GM19452 (cell line): ENCODE measurements at regions not wholly inside any gene's neighbourhood (a gene's known extent, or its start where the extent isn't known, plus 50 kb on each side); places are given as distances from the start of the nearest gene placed in this dataset.

Experiments used
- ATAC-seq: cut with Tn5 transposase; IDR thresholded peaks from one replicate; pipeline ENCODE4 v1.9.1; 2021; ENCODE audit not compliant: unreplicated experiment

DNA sequence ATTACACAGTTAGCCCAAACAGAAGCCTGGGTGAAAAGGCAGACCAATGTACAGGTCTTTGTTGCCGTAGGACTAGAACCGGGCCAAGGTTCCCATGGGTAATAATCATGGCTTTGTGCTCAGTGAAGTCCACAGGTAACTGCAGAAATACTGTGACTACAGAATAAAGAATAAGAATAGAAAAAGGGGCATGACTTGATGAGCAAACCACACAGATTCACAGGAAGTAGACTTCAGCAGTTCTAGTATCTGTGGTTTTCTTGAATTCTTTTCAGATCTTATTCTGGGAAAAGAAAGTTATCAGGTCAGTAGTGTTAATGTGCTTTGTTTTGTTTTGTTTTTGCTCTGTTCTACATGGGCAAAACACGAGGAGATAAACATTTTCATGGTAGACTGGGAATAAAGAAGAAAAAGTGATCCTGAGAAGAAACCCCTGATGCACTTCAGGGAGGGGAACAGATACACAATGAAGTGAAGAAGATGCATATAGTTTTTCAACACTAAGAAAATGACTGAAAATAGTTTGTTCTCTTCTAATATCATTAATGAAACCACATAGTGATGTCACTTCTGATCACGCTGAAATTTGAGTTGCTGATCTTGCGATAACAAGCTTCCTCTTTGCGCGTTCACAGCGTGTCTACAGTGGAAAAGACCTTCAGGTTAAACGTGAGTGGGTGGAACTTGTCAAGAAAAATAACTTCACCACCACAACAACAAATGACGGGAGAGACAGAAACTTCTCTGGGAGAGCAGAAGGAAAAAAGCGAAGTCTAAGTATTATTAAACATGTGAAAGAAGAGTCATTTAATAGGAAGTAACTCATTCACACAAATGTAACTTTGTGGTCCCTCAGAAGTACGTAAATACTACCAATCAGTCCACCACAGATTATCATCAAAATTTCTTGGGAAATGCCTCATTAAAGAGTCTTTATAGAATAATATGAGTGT is 315.8 kb upstream of the SATB1 start:
- ATAC-seq: peak; percentile 89

DNA sequence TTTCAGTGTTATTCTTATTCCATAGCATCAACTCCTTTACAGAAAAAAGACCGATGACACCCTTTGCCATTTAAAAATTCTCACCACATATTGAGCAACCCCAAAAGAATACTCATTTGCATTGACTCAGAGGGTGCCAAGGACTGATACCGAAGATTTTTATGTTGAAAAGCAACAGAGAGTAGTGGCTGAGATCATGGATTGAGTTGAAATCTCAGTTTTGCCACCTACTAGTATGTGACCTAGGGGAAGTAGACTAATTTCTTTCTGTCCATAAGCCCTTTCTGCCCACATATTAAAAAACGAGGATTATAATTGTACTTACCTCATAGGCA is 313.9 kb upstream of the SATB1 start:
- ATAC-seq: no peak

DNA sequence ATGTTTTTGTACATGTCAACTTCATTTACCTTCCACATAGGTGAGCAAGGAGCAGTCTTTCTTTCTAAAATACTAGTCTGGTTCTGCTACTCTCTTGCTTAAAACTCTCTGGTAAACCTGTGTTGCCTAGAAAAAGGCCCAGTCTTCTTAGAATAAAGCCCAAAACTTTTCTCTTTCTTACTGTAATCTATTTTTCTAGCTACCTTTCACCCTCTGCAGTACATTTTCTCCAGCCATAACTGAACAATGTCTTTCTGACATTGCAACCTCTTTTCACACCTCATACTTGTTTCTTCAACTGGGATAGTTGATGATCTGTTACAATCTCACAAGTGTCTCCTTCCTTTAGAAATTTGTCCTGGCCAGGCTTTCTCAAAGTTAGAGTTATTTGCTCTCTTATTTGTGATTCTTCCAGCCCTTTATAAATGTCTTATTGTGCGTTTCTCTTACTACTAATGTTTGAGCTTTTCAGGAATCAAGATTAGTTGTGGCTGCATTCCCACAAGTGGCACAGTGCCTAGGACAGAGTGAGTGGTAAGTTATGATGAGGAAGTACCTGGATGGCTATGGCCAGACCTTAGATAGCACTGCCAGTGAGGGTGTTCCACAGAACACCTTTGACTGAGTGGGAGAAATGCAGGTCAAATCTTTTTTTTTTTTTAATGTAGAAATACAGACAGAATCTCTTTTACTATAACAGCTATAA is 313.4 kb upstream of the SATB1 start:
- no peak for ATAC-seq

DNA sequence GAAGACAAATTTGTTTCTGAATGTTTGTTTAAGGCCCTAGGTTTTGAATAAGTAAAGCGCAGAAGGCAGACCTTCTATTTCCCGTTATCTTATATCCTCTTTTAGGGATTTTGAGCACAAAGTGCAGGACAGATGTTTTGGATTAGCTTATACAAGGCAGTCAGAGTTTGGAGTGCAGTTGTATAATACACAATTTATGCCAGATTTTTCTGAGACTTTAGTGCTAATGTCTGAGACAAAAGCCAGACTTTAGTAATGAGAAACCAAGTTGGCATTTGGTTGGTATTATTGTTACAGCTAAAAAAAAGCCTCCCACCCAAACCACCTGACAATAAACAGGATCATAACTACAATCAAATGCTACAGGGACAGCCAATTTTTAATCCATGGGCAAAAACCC is 309.9 kb upstream of the SATB1 start:
- no peak for ATAC-seq

DNA sequence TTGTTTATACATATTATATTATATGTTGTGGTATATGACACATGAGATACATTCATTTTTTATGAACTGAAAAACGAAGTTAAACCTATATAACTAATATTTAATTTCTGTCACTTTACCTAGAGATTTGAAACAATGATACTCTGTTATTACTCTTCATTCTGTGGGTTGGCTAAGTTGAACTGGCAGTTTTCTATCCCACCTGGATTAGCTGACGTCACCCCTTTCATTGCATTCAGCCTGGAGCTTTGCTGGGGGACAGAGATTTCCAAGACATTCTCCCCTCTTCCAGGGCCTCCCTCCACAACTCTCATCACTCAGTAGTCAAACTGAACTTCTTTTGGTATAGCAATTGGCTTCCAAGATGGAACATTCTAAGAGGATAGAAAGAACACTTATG is 309.2 kb upstream of the SATB1 start:
- ATAC-seq: no peak

DNA sequence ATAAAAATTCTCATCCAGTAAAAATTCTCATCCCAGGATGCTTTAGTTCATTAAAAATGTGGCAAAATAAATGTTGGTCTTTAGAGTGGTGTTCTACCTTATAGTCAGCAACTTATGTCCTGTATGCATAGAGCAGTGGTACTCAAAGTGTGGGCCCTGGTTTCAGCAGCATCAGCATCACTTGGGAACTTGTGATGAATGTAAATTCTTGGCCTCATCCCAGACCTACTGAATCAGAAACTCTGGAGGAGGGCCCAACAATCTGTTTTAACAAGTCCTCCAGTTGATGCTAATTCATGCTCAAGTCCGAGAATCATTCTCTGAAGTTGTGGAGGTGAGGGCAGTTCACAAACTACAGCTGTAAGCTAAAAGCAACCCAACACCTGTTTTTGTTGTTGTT is 307.3 kb upstream of the SATB1 start:
- ATAC-seq: no peak

DNA sequence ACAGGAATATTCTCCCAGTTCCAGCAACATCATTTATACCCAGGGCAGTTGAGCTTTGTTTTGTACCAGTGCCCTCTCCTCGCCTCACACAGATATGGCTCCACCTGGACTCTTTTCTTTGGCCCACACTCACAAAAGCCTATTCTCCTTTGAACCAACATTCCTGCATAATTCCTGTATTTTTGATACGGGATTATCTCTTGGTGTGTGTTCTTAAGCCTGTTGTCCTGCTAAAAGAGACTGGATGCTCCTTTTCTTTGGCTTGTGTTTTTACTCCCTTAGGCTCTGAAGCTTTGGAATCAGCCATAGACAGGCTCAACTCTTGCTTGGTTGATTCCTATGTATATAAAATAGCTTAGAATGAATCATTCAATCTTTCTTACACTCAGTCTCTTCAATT is 305.4 kb upstream of the SATB1 start:
- no peak for ATAC-seq

DNA sequence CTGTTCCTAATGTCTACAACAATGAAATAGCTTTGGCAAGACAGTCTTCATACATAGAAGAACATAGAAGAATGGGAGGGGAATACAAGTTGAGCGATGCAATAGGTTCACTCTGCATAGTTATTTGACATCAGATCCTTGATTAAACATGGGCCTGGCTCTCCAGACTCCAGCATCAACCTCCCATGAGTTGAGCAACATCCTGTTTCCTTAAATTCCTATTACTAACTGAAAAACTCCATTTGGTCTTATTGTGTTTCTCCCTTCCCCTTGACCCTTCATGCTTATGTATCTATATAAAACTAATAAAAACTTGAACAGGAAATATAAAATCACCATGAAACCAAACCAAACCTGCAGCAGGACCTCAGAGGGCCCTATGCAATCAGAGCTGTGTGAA is 304.5 kb upstream of the SATB1 start:
- ATAC-seq: no peak

DNA sequence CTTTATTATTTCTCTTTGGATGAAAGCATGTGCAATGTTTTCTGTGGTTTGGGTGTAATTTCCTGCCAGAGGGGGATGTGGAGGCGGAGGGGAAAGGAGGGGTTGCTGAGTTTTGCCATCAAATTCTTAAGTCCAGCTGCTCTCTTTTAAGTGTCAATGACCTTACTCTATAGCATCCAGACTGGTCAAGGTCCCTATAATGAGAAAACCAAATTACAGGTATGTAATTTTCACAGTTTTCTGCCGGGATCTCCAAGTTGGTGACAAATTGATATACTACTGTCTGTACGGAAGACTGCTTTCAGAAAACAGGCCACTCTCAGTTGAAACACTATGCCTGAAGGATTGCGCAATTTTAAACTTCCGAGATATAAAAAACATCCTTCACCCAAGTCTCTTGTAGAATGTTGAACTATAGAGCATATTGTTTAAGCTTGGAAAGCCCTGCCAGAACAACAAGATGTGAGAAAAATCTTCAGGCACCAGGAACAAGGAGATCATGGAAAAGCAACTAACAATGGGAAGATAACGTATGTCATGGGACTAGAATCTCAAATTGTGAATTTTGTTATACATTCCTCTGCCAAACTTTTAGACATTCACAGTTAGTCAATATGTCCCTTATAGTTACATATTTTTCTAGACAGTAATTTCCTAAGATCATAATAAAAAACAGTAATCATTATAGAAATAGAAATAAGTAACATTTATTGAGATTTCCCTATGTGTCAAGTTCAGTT is 300.7 kb upstream of the SATB1 start:
- ATAC-seq: no peak

DNA sequence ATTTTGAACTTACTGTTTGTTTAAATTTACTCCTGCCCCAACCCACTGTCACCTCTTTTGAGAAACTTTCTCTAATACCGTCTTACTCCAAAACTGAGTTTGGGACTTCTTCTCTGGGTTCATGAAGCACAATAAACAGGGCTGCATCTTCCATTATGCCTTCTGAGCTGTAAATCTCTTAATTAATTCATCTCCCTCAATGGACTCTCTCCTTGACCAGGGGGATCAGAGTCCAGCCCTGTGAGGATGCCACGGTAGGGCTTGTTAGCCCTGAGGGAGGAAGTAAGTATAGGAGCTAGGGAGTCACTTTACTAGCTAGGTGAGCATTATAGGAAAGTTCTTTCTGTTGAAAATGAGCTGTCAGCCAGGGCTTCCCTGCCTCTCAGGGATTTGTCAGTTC is 299.3 kb upstream of the SATB1 start:
- ATAC-seq: no peak

DNA sequence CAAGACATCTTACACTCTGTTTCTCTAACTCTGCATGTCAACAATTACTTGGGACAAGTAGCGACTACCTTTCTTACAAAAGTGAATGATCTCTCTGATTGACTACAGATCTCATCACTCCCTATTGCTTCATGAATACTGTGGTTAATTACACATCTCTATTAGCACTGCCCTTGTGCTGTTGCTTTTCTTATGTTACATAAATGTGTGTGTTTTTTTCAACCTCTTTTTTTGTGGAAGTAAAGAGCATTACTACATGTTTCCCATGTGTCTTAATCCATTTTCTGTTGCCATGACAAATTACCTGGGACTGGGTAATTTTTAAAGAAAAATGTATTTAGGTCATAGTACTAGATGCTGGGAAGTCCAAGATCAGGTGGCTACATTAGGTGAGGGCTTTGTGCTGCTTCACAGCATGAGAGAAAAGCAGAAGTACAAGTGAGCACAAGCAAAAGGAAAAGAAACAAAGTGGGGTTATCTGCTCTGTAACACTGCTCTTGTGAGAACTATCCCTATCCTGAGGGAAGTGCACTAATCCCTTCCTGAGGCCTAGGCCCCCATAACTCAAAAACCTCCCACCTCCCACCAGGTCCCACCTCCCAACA is 298.2 kb upstream of the SATB1 start:
- ATAC-seq: no peak

DNA sequence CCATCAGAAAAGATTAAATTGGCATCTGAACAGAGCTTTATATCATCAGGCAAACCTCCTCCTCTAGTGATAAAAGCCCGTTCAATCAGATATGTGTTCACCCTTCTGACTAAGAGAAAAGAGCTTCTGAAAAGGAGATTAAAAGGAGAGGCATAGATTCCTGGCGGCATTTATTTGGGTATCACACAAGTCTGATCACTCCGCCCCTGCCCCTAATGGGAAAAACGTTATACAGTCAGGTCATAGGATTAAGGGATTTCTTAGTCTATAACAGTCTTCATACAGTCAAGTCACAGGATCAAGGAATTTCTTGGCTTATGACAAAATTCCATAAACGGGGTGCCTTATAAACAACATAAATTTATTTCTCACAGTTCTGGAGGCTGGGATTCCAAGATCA is 295.4 kb upstream of the SATB1 start:
- no peak for ATAC-seq

DNA sequence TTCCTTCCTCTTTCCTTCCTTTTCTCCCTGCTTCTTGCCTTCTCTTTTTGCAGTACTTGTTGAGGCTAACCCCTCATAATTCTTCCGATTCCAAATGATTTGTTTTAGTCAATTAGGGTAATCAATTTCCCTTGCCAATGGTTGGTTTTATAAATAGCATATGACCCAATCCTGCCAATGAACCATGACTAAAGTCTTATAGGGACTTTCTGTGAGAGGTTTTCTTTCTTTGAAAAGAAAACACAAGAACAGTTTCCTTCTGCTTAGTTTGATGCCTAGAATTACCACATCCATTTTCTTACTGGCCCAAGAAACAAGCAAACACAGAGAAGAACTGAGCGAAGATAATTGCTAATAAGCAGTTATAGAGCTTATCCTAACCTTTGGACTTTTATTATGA is 292.5 kb upstream of the SATB1 start:
- ATAC-seq: no peak

DNA sequence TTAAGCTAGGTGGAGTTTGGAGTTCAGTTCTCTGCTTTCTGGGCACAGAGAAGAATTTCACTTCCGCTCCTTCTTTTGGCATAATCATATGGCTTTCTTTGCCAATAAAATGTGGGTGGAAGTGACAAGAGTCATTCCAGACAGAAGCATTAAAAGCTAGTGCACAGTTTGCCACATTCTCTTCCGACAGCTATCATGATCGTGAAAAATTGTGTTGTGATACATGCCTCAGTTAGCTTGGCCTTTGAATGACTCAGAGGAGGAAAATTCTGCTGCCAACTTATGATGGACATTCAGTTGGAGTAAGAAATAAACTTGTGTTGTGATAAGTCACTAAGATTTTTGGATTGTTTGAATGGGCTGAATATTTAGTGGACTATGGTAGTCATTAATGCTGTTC is 291.7 kb upstream of the SATB1 start:
- no peak for ATAC-seq

DNA sequence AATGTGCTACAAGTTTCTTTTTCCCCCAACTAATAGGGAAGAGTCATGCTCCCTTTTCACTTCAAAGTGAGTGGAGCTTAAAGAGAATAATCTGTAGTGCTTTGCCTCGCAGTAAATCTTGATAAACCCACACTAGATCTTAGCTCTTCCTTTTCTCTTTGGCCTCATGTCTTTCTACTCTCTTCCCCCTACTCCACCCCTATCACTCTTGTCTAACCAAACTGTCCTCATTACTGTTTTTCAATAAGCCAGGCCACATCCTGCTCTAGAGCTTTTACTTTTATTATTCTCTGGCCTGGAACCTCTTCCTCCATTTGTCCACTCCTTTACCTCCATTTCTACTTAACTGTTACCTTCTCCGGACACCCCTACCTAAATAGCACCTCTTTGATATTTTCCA is 291.0 kb upstream of the SATB1 start:
- no peak for ATAC-seq

DNA sequence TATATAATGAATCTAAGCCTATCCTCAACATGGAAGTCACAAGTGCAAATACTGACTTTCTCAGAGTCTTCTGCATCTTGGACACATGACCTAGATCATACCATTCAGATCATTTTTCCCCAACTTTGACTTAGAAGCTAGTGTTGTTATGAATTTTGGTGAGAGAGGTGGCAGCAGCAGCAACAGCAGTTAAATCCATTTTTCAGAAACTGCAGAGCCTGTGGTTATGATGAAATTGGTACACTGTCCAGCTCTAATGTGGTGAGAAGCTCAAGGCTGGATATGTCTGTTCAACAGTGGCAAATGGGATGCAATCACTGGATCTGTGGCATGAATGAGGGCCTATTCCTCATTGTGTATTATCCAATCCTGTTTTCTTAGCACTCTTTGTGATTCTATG is 290.1 kb upstream of the SATB1 start:
- no peak for ATAC-seq

DNA sequence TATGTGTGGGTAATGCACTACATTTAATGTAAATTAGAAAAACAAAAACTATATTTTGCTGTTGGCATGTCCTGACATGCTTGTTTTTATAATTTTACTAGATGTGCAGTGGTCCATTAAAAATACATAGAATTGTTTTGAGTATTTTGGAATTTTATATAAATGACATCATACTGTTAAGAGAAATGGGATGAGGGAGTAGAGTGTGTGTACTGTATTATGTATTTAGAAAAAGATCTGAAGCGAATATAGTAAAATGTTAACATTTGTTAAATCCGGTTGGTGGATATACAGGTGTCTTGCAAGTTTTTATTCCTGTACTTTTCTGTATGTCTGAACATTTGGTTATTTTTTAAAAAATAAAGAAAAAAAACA is 288.4 kb upstream of the SATB1 start:
- no peak for ATAC-seq

DNA sequence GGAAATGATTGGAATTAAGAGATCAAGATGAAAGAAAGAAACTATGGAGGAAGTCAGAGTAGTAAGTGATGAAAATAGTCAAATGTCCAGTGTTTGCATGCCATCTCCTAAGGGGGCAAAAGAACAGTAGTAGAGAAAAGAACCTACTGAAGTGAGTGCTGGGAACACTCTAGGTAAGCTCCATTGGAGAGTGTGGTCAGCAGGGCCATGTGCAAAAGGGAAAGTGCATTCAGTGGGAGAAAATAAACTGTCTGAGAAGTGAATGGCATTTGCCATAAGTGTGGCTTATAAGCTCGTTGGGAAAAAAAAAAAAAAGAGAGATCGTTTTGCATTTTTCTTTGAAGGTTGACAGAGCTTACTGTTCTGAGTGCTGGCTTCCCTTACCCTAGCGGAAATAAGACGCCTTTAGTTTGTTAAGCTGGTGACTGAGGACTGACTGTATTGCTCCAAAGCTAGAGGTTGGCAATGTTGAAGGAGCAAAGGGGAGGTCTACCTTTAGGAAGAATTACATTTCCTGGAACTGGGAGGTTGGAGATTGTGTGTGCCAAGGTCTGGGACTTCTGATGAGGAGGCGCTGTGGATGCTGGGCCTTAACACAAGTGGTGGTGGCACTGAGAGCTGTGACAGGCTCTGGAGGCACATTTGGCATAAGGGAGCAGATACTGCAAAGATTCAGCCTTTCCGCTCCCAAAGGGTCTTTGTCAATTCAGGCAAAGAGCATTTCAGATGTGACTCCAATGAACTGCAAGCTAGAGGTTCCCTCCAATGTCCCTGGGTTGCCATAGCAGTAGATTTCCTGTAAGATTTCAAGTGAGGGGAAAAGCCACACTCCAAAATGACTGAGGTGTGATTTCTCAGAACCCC is 287.8 kb upstream of the SATB1 start:
- ATAC-seq: no peak

DNA sequence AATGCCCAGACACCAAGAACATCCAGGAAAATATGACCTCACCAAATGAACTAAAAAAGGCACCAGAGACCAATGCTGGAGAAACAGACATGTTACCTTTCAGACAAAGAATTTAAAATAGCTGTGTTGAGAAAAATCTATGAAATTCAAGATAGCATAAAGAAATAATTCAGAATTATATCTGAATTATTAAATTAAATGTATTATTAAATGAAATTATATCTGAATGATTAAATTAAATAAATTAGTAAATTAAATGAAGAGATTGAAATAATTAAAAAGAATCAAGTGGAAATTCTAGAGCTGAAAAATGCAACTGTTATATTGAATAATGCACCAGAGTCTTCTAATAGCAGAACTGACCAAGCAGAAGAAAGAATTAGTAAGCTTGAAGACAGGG is 279.2 kb upstream of the SATB1 start:
- ATAC-seq: no peak

DNA sequence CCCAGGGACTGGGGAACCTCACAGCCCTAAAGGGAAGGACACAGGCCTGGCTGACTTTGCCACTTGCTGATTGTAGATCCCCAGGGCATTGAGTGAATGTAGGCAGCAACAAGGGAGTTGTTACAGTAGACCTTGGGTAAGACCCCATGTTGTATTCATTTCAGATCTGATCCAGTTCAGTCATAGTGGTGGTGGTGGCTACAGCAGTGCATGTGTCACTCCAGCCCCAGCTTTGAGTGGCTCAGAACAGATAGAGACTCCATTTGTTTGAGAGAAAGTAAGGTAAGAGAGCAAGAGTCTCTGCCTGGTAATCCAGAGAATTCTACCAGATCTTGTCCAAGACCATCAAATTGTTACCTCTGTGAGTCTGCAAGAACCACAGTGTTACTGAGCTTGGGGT is 278.7 kb upstream of the SATB1 start:
- no peak for ATAC-seq
